ENCODE measurements at regions not wholly inside any gene's neighbourhood (a gene's known extent, or its start where the extent isn't known, plus 50 kb on each side); places are given as distances from the start of the nearest gene placed in this dataset.

DNA sequence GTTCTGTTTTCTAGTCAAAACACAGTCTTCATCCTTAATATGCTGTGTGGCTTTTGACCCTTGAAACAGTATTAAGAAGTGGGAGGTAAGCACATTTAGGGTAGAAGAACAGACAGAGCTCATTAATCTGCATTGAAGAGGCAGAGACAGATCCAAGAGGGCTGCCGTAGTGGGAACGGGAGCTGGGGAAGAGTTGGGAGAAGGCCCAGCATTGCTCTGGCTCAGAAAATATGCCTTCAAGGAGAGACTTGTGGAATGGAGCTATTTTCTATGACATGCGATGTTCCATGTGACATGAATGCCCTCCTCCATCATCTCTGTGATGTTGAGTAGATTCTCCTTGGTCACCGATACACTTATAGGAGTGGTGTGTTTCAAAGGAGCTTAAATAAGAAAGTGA lies 273.3 kb upstream of the BOD1L1 start:
- Histone ChIP-seq H3K18ac (ENCODE audit: insufficient read length, low read depth, low read length) (no peak overlapping the region), H4K91ac (ENCODE audit: insufficient read length, low read depth, low read length) (no peak overlapping the region), H4K8ac (replicated peaks; ENCODE audit: insufficient read length, low read depth, low read length) (no peak overlapping the region), H2BK120ac (ENCODE audit: low read depth, low read length, poor library complexity, severe bottlenecking) (no peak overlapping the region), H2BK5ac (ENCODE audit: insufficient read length, low read length) (no peak overlapping the region), H4K5ac (ENCODE audit: insufficient read length, low read depth, low read length) (no peak overlapping the region), H3T11ph (ENCODE audit: low read length) (no peak overlapping the region), H3K14ac (ENCODE audit: insufficient read depth, low read length) (no peak overlapping the region), H2BK12ac (ENCODE audit: insufficient read length, low read depth, low read length) (no peak overlapping the region), H3K23me2 (ENCODE audit: insufficient read length, low read depth, low read length, poor library complexity, severe bottlenecking) (no peaks in the 10 kb centered on the region), H3K27ac (ENCODE audit: insufficient read length, low read depth, low read length) (no peak overlapping the region), H3K79me1 (ENCODE audit: insufficient read depth, low read depth, low read length, poor library complexity, severe bottlenecking) (no peaks in the 10 kb centered on the region), H3K4ac (ENCODE audit: low read depth, low read length) (no peak overlapping the region), H3K9me3 (ENCODE audit: control insufficient read depth, low read depth, low read length) (no peaks in the 10 kb centered on the region), H3K27me3 (ENCODE audit: insufficient read depth, low read length) (no peaks in the 10 kb centered on the region), H2AFZ (ENCODE audit: low read length) (no peak overlapping the region), H2BK20ac (ENCODE audit: low read depth, low read length, poor library complexity, severe bottlenecking) (no peak overlapping the region), H2AK5ac (ENCODE audit: insufficient read length, low read length) (no peak overlapping the region), H4K20me1 (ENCODE audit: control insufficient read depth, insufficient read depth, insufficient read length) (no peaks in the 10 kb centered on the region), H3K4me2 (ENCODE audit: insufficient read depth, insufficient read length, low read length) (no peak overlapping the region), H2BK15ac (ENCODE audit: low read depth, low read length) (no peak overlapping the region), H3K9ac (ENCODE audit: extremely low read depth, insufficient read length, low read length) (no peak overlapping the region), H3K79me2 (ENCODE audit: insufficient read depth, low read length) (no peaks in the 10 kb centered on the region), H3K56ac (ENCODE audit: insufficient read length, low read depth, low read length) (no peak overlapping the region), H3K23ac (ENCODE audit: insufficient read length, low read depth, low read length) (no peak overlapping the region), H3K4me1 (ENCODE audit: insufficient read depth, low read length) (no peaks in the 10 kb centered on the region; the same call in 1 of the 2 replicates)
- Mint-ChIP-seq H3K27ac (no peak overlapping the region), H3K4me3 (no peak overlapping the region), H3K9me3 (no peaks in the 10 kb centered on the region), H3K4me1 (peaks cover 10 to 11% of the 10 kb centered on the region in 2 experiments), H3K27me3 (ENCODE audit: low read depth) (no peaks in the 10 kb centered on the region), H3K36me3 (ENCODE audit: insufficient read depth in 1 of 3, low read depth in 3 of 3) (no peaks in the 10 kb centered on the region)
- TF ChIP-seq, protein P1, sequence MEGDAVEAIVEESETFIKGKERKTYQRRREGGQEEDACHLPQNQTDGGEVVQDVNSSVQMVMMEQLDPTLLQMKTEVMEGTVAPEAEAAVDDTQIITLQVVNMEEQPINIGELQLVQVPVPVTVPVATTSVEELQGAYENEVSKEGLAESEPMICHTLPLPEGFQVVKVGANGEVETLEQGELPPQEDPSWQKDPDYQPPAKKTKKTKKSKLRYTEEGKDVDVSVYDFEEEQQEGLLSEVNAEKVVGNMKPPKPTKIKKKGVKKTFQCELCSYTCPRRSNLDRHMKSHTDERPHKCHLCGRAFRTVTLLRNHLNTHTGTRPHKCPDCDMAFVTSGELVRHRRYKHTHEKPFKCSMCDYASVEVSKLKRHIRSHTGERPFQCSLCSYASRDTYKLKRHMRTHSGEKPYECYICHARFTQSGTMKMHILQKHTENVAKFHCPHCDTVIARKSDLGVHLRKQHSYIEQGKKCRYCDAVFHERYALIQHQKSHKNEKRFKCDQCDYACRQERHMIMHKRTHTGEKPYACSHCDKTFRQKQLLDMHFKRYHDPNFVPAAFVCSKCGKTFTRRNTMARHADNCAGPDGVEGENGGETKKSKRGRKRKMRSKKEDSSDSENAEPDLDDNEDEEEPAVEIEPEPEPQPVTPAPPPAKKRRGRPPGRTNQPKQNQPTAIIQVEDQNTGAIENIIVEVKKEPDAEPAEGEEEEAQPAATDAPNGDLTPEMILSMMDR (conservative IDR thresholded peaks at IDR 0.05): no peak
- no peak for DNase-seq
- no CpG with 5 or more reads among the region's 4 CpGs for WGBS (ENCODE audit: extremely low coverage, insufficient read length, low lambda C conversion rate)

Measured in H9 (cell line).